ENCODE measurements at regions not wholly inside any gene's neighbourhood (a gene's known extent, or its start where the extent isn't known, plus 50 kb on each side); places are given as distances from the start of the nearest gene placed in this dataset.

GRCh38 chr4:132660181-132660580 lies 488.9 kb upstream of the PCDH10 start:
- TF ChIP-seq, protein P1, sequence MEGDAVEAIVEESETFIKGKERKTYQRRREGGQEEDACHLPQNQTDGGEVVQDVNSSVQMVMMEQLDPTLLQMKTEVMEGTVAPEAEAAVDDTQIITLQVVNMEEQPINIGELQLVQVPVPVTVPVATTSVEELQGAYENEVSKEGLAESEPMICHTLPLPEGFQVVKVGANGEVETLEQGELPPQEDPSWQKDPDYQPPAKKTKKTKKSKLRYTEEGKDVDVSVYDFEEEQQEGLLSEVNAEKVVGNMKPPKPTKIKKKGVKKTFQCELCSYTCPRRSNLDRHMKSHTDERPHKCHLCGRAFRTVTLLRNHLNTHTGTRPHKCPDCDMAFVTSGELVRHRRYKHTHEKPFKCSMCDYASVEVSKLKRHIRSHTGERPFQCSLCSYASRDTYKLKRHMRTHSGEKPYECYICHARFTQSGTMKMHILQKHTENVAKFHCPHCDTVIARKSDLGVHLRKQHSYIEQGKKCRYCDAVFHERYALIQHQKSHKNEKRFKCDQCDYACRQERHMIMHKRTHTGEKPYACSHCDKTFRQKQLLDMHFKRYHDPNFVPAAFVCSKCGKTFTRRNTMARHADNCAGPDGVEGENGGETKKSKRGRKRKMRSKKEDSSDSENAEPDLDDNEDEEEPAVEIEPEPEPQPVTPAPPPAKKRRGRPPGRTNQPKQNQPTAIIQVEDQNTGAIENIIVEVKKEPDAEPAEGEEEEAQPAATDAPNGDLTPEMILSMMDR (IDR thresholded peaks at IDR 0.05; ENCODE audit: low read depth, low read length): no peak
- no peak for TF ChIP-seq EZH2phosphoT487 (IDR thresholded peaks at IDR 0.05; ENCODE audit: low read depth)
- Histone ChIP-seq H3K36me3 (replicated peaks; ENCODE audit: low read depth, low read length) (no peaks in the 10 kb centered on the region), H3K27ac (ENCODE audit: low read length) (no peak overlapping the region), H3K9ac (ENCODE audit: low read length) (no peak overlapping the region), H3K27me3 (ENCODE audit: low read depth, low read length) (no peaks in the 10 kb centered on the region), H3K4me2 (ENCODE audit: low read length) (no peak overlapping the region), H3K4me3 (ENCODE audit: low read length) (no peak overlapping the region), H2AFZ (ENCODE audit: low read depth, low read length) (no peak overlapping the region), H4K20me1 (ENCODE audit: insufficient read depth, low read length) (no peaks in the 10 kb centered on the region), H3K9me3 (ENCODE audit: insufficient read depth, low read length) (peaks cover 5% of the 10 kb centered on the region; the same call in 1 of the 2 replicates), H3K4me1 (ENCODE audit: low read length) (no peaks in the 10 kb centered on the region), H3K79me2 (ENCODE audit: low read length) (no peaks in the 10 kb centered on the region)

- H3K4me1 ChIP-seq (ENCODE audit: low read length): no peaks in the 10 kb centered on the region
- H2AFZ ChIP-seq (ENCODE audit: low read depth, low read length): no peak overlapping the region
- no peaks in the 10 kb centered on the region for H3K36me3 ChIP-seq (replicated peaks; ENCODE audit: low read depth, low read length)
- H3K79me2 ChIP-seq (ENCODE audit: low read length): no peaks in the 10 kb centered on the region
- no peak overlapping the region for H3K4me3 ChIP-seq (ENCODE audit: low read length)
- no peak overlapping the region for H3K27ac ChIP-seq (ENCODE audit: low read length)
- H4K20me1 ChIP-seq (ENCODE audit: insufficient read depth, low read length): no peaks in the 10 kb centered on the region
- TF ChIP-seq, protein P1 (IDR thresholded peaks at IDR 0.05; ENCODE audit: low read depth, low read length): no peak
- no peak for TF ChIP-seq EZH2phosphoT487 (IDR thresholded peaks at IDR 0.05; ENCODE audit: low read depth)
- no peak overlapping the region for H3K4me2 ChIP-seq (ENCODE audit: low read length)
- H3K9me3 ChIP-seq (ENCODE audit: insufficient read depth, low read length): 0 out of 2 replicates have a peak, but pooled peaks cover 5% of the 10 kb centered on the region
- H3K27me3 ChIP-seq (ENCODE audit: low read depth, low read length): no peaks in the 10 kb centered on the region
- H3K9ac ChIP-seq (ENCODE audit: low read length): no peak overlapping the region
These were observed 486.6 kb upstream of the PCDH10 start for GRCh38 chr4:132662456-132662855.

DNA sequence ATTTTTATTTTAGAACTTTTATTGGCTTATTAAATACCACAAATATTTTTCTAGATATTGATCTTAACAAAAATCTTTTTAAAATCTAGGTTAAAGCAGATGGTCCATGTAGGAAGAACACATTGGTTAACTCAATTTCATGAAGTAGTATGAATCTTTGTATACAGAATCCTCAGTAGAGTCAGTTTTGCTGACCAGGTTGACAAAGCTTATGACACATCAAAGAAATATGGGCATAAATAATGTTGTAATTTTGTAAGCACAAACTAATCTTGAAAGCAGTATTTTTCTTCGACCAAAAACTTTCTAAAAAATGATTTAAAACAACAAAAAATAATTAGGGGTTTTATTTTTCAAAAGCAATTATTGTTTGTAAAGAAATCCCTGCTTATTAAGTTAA lies 479.3 kb upstream of the PCDH10 start:
- Histone ChIP-seq H3K4me1 (ENCODE audit: low read length) (peaks cover 9% of the 10 kb centered on the region), H3K9ac (ENCODE audit: low read length) (no peak overlapping the region), H3K4me3 (ENCODE audit: low read length) (no peak overlapping the region), H3K27me3 (ENCODE audit: low read depth, low read length) (no peaks in the 10 kb centered on the region), H2AFZ (ENCODE audit: low read depth, low read length) (no peak overlapping the region), H3K36me3 (replicated peaks; ENCODE audit: low read depth, low read length) (no peaks in the 10 kb centered on the region), H3K4me2 (ENCODE audit: low read length) (no peak overlapping the region), H4K20me1 (ENCODE audit: insufficient read depth, low read length) (no peaks in the 10 kb centered on the region), H3K79me2 (ENCODE audit: low read length) (no peaks in the 10 kb centered on the region), H3K27ac (ENCODE audit: low read length) (no peak overlapping the region), H3K9me3 (ENCODE audit: insufficient read depth, low read length) (no peaks in the 10 kb centered on the region)
- TF ChIP-seq, protein P1 (IDR thresholded peaks at IDR 0.05; ENCODE audit: low read depth, low read length): no peak
- TF ChIP-seq EZH2phosphoT487 (IDR thresholded peaks at IDR 0.05; ENCODE audit: low read depth): no peak

GRCh38 chr4:132670557-132670956 lies 478.5 kb upstream of the PCDH10 start:
- Histone ChIP-seq H3K4me3 (ENCODE audit: low read length) (no peak overlapping the region), H3K9ac (ENCODE audit: low read length) (no peak overlapping the region), H3K4me1 (ENCODE audit: low read length) (peaks cover 9% of the 10 kb centered on the region), H4K20me1 (ENCODE audit: insufficient read depth, low read length) (no peaks in the 10 kb centered on the region), H3K36me3 (replicated peaks; ENCODE audit: low read depth, low read length) (no peaks in the 10 kb centered on the region), H3K27me3 (ENCODE audit: low read depth, low read length) (no peaks in the 10 kb centered on the region), H3K79me2 (ENCODE audit: low read length) (no peaks in the 10 kb centered on the region), H2AFZ (ENCODE audit: low read depth, low read length) (no peak overlapping the region), H3K27ac (ENCODE audit: low read length) (no peak overlapping the region), H3K4me2 (ENCODE audit: low read length) (no peak overlapping the region), H3K9me3 (ENCODE audit: insufficient read depth, low read length) (no peaks in the 10 kb centered on the region)
- TF ChIP-seq EZH2phosphoT487 (IDR thresholded peaks at IDR 0.05; ENCODE audit: low read depth): no peak

All from OCI-LY3 (cell line).